Smooth muscle cell (in vitro differentiated cells): ENCODE measurements at regions not wholly inside any gene's neighbourhood (a gene's known extent, or its start where the extent isn't known, plus 50 kb on each side); places are given as distances from the start of the nearest gene placed in this dataset.

Source experiments
- DNase-seq: peaks from one replicate; lab custom pipeline; 2025; ENCODE audit not compliant: unreplicated experiment; lab: John Stamatoyannopoulos, UW
- H2AFZ ChIP-seq: fragments of 200-600 bp; sonication (generic); 2 replicates; pipeline ENCODE4 v1.6.0; 2016; ENCODE audit warnings: antibody characterized with exemption, low read depth, mild to moderate bottlenecking
- H3F3A ChIP-seq: fragments of 200-600 bp; sonication (generic); 2 replicates; pipeline ENCODE4 v1.6.0; 2017; ENCODE audit warnings: antibody characterized with exemption, low read depth
- H3K27ac ChIP-seq: fragments of 200-600 bp; sonication (generic); 2 replicates; pipeline ENCODE4 v1.5.1; 2016; ENCODE audit warnings: low read depth, mild to moderate bottlenecking
- H3K27me3 ChIP-seq: fragments of 200-600 bp; sonication (generic); 2 replicates; pipeline ENCODE4 v1.6.1; 2016; ENCODE audit warnings: low read depth, mild to moderate bottlenecking
- H3K36me3 ChIP-seq: fragments of 200-600 bp; sonication (generic); 2 replicates; pipeline ENCODE4 v1.5.1; 2016; ENCODE audit warnings: low read depth
- H3K4me1 ChIP-seq: fragments of 200-600 bp; sonication (generic); 2 replicates; pipeline ENCODE4 v1.5.1; 2016; ENCODE audit warnings: low read depth
- H3K4me2 ChIP-seq: fragments of 200-600 bp; sonication (generic); 2 replicates; pipeline ENCODE4 v1.6.0; 2016; ENCODE audit warnings: mild to moderate bottlenecking
- H3K4me3 ChIP-seq: fragments of 200-600 bp; sonication (generic); 2 replicates; pipeline ENCODE4 v1.5.1; 2016; ENCODE audit warnings: mild to moderate bottlenecking
- H3K79me2 ChIP-seq: fragments of 200-600 bp; sonication (generic); 2 replicates; pipeline ENCODE4 v1.6.0; 2016; ENCODE audit warnings: low read depth, mild to moderate bottlenecking
- H3K9ac ChIP-seq: fragments of 200-600 bp; sonication (generic); 2 replicates; pipeline ENCODE4 v1.6.0; 2016; ENCODE audit warnings: low read depth
- H3K9me3 ChIP-seq: fragments of 200-600 bp; sonication (generic); replicated peaks from 2 replicates; pipeline ENCODE4 v1.5.1; 2016; ENCODE audit warnings: low read depth
- H4K20me1 ChIP-seq: fragments of 200-600 bp; sonication (generic); 2 replicates; pipeline ENCODE4 v1.6.0; 2016; ENCODE audit warnings: low read depth
- WGBS: methylation state at CpG from one replicate; pipeline ENCODE4 v1.1.7; 2016; ENCODE audit warnings: low lambda C conversion rate; 5-methylcytosine and 5-hydroxymethylcytosine counted together
- TF ChIP-seq, protein P1 (sequence below): fragments of 200-600 bp; sonication (generic); IDR thresholded peaks from 2 replicates; pipeline ENCODE4 v1.5.1; 2017; ENCODE audit warnings: borderline replicate concordance, mild to moderate bottlenecking, antibody characterized with exemption; ENCODE audit not compliant: insufficient read depth, poor library complexity, severe bottlenecking

- Histone ChIP-seq H2AFZ (no peak overlapping the region), H4K20me1 (no peaks in the 10 kb centered on the region), H3K79me2 (no peaks in the 10 kb centered on the region), H3K36me3 (no peaks in the 10 kb centered on the region), H3K9ac (no peak overlapping the region), H3F3A (peaks cover 14% of the 10 kb centered on the region), H3K4me2 (no peak overlapping the region), H3K4me3 (no peak overlapping the region), H3K9me3 (no peaks in the 10 kb centered on the region), H3K27me3 (no peaks in the 10 kb centered on the region), H3K4me1 (no peaks in the 10 kb centered on the region), H3K27ac (no peak overlapping the region)
- DNase-seq: no peak
- 88% methylated on average over 2 of the region's 2 CpGs for WGBS
- TF ChIP-seq, protein P1, sequence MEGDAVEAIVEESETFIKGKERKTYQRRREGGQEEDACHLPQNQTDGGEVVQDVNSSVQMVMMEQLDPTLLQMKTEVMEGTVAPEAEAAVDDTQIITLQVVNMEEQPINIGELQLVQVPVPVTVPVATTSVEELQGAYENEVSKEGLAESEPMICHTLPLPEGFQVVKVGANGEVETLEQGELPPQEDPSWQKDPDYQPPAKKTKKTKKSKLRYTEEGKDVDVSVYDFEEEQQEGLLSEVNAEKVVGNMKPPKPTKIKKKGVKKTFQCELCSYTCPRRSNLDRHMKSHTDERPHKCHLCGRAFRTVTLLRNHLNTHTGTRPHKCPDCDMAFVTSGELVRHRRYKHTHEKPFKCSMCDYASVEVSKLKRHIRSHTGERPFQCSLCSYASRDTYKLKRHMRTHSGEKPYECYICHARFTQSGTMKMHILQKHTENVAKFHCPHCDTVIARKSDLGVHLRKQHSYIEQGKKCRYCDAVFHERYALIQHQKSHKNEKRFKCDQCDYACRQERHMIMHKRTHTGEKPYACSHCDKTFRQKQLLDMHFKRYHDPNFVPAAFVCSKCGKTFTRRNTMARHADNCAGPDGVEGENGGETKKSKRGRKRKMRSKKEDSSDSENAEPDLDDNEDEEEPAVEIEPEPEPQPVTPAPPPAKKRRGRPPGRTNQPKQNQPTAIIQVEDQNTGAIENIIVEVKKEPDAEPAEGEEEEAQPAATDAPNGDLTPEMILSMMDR: no peak
These were observed 73.5 kb upstream of the XCR1 start for GRCh38 chr3:46100812-46101211.

GRCh38 chr3:46098319-46098761 lies 71.1 kb upstream of the XCR1 start:
- peak overlapping the region; percentile 5 for H3K4me2 ChIP-seq

GRCh38 chr3:46097691-46098241 lies 70.5 kb upstream of the XCR1 start:
- H2AFZ ChIP-seq: peak overlapping the region; percentile 62

More at GRCh38 chr3:46098319-46098761, 71.1 kb upstream of the XCR1 start:
- Histone ChIP-seq H3K27ac (peak overlapping the region; percentile 66), H3F3A (peaks cover 14% of the 10 kb centered on the region), H3K36me3 (no peaks in the 10 kb centered on the region), H3K9ac (no peak overlapping the region), H4K20me1 (no peaks in the 10 kb centered on the region), H2AFZ (peak overlapping the region; percentile 62), H3K4me1 (no peaks in the 10 kb centered on the region), H3K79me2 (no peaks in the 10 kb centered on the region), H3K4me3 (no peak overlapping the region), H3K27me3 (no peaks in the 10 kb centered on the region), H3K9me3 (no peaks in the 10 kb centered on the region)
- TF ChIP-seq, protein P1: no peak
- 63% methylated on average over 2 of the region's 2 CpGs for WGBS
- DNase-seq: no peak

More at GRCh38 chr3:46097691-46098241, 70.5 kb upstream of the XCR1 start:
- no peak for DNase-seq
- Histone ChIP-seq H4K20me1 (no peaks in the 10 kb centered on the region), H3K9ac (peak overlapping the region; percentile 35), H3K79me2 (no peaks in the 10 kb centered on the region), H3K27ac (peak overlapping the region; percentile 66), H3K36me3 (no peaks in the 10 kb centered on the region), H3K9me3 (no peaks in the 10 kb centered on the region), H3F3A (peaks cover 14% of the 10 kb centered on the region), H3K4me1 (no peaks in the 10 kb centered on the region), H3K4me3 (no peak overlapping the region), H3K27me3 (no peaks in the 10 kb centered on the region), H3K4me2 (peak overlapping the region; percentile 5)
- TF ChIP-seq, protein P1: no peak
- 43% methylated on average over 6 of the region's 6 CpGs for WGBS
